Nucleus accumbens (tissue), 56 donors: ENCODE measurements at regions not wholly inside any gene's neighbourhood (a gene's known extent, or its start where the extent isn't known, plus 50 kb on each side); places are given as distances from the start of the nearest gene placed in this dataset.
A peak's percentile ranks its signal among the peaks of the same experiment; 100 is the strongest.

Experiments
- DNase-seq, 56 donors: peaks; one replicate each; lab custom pipeline; 2025; lab: John Stamatoyannopoulos, UW

DNA sequence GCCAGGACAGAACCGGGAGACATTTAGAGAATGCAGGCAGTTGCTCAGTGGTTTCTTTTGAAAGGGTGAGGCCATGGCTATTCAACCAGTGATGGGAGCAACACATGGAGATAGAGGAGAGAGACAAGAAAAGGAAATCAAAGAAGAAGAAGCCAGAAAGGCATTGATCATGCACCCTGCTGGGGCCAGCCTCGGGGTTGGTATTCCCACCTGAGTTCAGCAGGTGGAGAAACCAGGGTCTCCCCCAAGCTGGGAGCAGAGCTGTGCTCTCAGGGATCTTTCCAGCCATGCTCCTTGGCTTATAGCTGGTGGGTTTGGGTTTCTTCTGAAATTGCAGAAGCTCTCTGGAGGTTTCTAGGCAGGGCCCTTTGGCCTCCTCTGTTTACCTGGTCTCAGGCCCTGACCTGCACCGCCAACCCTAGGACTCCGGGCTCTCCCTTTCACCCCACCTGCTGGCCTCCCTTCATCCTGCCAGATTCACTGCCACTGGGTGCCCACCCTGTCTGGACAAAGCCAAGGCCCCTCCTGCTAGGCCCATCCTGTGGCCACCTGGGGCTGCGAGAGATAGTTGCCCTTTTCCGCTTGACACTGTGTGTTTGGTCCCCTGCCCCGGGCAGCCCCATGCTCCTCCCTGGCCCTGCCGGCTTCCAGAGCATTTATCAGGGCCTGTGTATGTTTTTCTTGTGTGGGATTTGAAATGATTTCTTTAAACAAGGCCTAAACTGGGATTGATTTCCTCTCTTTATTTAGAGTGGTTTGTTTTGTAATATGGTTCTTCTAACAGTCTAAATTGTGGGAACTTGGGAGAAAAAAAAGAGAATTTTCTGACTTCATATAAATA lies 126.7 kb downstream of the DDX1 start:
- no peak for DNase-seq

DNA sequence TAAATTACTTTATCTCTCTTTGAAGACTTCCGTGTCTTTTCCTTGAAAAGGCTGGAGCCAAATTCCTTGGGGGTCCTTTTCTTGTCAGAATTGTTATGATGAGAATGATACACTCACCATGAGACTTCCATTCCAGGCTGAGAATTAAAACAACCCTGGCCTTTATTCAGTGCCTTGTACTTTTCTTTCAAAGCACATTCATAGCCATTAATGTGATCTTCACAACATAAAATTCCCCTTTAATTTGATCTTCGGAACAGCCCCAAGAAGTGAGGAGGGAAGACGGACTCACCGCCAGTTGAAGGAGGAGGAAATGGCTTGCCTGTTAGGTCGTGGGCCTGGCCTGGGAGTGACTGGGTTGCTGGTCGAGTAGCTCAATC lies 127.3 kb downstream of the DDX1 start:
- DNase-seq, result no peak

DNA sequence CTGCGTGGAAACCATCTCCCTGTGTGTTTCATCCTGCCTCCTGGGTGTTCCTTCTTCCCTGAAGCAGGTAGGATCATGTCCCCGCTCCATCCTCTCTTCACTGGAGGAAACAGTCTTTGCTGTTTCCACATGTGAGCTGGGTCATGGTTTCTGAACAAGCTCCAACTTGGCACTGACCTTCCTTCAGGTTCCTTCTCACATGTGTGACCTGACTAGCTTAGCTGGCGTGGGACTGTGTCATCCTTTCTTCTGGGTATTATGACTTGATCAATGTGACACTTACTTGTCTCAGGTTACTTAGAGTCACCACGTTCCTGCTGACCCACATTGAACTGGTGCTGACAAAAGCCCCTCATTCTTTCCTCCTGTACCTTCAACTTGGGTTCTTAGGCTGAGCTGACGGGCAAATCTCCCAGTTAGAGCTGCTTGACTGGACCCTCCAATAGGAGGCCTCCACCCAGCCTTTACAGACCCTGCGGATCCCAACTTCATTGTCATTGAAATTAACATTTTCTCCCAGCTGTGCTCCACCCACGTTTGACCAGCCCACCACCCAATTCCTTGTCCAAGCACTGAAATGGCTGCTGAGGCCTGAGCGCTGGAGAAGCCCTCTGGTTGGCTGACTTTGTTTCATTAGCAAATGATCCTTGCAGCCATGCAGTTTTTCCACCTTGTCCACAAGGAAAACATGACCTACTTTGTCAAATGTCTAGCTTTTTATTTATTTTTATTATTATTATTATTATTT lies 128.1 kb downstream of the DDX1 start:
- no peak for DNase-seq

DNA sequence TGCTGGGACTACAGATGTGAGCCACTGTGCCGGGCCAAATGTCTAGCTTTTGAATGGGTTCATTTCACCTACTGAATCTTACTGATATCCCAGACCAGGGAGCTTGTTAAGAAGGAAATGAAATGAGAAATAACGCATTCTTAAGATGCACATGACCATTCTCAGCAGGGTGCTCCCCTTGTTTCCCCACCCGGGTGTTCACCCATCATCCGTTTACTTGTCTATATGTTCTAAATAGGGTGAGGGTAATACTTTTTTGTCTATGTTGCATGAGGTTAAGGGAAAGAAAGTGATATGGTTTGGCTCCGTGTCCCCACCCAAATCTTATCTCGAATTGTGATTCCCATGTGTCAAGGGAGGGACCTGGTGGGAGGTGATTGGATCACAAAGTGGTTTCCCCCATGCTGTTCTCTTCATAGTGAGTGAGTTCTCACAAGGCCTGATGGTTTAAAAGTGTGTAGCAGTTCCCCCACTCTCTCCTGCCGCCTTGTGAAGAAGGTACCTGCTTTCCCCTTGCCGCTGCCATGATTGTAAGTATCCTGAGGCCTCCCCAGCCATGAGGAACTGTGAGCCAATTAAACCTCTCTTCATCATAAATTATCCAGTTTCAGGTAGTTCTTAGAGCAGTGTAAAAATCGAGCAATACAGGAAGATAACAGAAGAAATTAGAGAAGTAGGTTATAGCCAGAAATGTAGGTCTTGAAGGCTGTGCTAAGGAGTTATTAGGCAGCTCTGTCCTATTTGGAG lies 129.1 kb downstream of the DDX1 start:
- no peak for DNase-seq

DNA sequence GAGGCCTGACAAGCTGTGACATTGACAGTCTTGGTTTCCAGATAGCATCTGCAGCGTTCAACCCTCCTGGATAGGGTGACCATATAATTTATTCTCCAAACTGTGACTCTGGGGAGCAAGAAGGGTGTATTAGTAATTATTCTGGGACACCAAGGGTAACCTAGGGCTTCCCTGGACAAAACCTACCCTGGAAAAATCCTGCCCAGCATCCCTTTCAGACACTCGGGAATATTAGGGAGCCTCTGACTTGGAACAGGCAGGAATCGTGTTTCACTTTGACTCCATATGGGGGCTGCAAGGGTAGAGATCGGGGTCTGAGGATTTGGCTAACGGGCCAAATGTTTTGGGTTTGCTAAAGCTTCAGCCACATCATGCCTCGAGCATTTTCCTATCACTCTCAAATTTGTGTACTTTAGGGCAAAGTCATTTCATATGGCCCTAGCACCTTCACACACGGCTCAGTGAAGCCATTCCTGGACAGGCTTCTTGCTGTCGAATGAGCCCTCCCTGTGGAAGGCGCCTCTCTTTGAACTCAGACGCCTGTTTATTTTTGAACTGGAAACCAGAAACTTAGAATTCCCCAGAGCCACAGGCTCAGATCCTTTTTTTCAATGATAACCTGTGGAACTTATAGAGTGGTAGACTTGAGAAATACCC lies 129.9 kb downstream of the DDX1 start:
- DNase-seq, result no peak

DNA sequence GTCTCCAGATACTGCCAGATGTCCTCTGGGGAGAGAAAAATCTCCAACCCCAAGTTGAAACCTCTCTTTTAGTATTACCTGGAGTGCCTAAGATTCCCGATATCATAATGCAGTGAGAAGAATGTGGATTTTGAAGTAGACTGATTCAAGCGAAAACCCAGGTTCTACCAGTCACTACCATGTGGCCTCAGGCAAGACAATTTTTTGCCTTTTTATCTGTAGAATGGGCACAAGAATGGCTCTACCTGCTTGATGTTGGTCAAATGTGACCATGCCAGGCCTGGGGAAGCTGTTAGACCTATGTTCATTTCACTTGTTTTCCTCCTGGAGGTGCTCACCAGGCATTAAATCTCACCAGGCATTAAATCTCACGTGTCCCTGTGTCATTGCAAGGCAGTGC lies 131.3 kb downstream of the DDX1 start:
- no peak for DNase-seq

DNA sequence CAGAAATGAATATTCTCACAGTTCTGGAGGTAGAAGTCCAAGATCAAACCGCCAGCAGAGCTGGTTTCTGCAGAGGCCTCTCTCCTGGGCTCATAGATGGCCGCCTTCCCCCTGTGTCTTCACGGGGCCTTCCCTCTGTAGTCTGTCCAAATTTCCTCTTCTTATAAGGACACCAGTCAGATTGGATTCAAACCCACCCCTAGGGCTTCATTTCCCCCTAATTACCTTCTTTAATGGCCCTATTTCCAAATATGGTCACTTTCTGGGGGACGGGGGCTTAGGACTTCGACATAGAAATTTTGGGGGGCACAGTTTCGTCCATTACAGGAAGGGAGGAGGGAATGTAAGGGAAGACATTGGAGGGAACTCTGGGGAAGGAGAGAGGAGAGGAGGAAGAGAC lies 132.6 kb downstream of the DDX1 start:
- no peak for DNase-seq

DNA sequence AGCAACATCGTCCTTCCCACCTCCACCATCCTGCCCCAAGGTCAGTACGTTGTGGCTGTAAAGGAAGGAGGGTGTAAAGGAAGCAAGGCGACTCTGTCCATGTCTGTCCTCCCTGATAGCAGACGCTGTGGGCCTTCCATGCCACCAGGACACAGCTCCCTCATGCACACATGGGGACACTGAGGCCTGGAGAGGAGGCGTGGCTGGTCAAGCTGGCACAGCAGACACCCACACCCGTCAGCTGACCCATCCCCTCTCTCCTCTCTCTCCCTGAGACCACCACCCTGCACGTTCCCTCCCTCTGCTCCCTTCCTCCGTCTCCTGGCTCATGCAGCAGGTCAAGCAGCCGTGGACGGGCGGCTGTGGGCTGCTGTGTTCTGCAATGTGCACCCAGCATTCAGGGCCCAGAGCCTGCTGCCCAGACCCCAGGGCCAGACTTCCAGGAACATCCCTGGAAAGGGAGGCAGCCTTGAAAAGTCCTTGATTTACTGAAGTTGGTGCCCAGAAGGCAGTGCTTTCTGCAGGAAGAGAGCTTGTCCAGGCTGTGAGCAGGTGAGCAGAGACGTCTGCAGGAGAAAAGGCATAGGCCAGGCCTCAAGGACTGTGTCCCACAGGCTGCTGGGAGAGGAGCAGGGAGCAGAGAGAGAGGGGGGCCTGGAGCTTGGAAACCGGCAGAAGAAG lies 133.6 kb downstream of the DDX1 start:
- no peak for DNase-seq

DNA sequence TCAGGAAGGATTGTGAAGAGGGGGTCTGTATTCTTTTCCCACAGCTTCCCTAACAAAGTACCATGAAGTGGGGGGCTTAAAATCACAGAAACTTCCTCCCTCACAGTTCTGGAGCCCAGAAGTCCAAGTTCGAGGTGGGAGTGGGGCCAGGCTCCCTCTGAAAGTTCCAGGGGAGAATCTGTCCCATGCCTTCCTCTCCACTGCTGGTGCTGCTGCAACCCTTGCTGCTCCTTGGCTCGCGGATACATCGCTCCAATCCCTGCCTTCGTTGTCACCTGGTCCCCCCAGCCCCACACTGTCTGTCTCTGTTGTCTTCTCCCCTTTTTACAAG lies 134.1 kb downstream of the DDX1 start:
- no peak for DNase-seq

DNA sequence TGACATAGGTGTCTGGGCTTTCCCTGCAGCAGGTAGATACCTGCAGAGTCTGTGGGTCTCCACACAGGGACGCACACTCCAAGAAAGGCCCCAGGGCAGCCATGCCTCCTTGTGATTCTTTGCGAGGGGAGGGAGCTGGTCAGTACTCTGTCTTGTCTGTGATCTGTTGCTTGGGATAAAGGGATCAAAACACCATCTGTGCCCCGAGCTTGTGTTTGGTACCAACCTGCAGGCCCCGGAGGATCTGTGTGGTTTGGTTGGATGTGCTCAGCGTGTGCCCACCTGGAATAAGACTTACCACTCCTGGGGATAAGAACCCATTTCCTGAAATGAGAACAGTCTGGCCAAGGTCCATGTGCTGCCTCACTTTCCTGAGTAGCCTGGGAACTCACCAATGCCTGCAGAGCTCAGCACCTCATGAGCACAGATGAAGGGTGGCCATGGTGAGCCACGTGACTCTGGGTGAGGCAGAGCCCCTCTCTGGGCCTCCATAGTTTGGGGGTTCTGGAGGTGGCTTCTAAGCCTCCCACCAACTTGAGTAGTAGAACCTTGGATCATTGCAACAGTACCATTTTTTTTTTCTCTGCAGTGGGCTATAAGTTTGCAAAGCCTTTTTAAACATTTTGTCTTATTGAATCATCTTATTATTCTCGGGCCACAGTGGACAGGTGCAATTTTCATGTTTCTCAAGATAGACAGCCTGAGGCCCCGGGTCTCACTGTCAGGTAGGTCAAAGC lies 134.8 kb downstream of the DDX1 start:
- no peak for DNase-seq

DNA sequence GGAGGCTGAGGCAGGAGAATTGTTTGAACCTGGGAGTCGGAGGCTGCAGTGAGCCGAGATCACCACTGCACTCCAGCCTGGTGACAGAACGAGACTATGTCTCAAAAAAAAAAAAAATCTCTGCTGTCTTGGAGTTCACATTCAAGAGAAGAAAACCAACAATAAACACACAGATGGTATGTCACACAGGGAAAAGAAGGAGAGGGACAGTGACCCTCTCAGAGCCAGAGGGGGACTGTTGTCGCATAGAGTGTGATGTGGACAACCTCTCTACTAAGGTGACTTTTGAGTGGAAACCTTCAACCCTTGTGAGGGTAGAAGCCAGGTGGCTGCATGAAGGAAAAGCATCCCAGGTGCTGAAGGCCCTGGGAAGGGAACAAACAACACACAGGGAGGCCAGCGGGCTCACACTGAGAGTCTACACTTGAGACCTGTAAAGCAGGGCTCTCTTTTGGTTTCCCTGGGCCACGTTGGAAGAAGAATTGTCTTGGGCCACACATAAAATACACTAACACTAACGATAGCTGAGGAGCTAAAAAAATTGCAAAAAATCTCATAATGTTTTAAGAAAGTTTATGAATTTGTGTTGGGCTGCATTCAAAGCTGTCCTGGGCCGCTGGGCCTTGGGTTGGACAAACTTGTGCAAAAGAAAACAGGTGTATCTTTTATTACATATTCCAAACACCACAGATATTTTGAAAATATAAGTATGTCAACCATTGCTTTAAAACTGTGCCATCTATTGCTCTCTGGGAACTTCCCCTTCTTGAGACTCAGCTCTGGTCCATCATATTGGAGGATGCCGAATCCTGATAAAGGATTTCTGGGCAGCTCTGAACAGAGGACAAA lies 136.0 kb downstream of the DDX1 start:
- DNase-seq, result no peak

DNA sequence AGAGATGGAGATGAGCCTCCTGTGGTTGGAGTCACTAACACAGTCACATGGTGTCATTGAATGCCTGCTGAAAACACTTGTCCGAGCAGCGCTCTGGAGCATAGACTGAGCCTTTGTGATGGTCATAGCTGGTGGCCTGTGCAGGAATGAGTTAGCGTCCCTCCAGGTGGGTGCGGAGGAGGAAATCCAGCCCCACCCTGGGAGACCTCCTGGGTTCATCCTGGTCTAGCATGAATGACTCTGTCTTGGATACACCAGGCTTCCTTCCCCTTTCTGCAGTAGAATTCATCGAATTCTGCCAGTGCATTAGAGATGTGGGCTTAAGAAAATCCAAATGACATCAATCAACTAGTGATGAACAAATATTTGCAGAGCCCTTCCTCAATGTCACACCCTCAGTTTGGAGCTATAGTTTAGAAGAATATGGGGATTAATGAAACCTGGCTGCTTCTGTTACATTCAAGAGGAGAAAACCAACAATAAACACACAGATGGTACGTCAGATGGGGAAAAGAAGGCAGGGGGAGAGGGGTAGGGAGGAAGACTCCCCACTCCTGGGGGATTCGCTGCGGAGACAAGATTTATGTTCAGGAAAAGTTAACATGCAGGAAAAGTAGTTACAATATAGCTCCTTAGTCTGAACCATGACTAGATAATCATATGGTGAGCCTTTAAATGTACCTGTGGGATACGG lies 136.7 kb downstream of the DDX1 start:
- peak in 42 of 56 donors; percentile 6 to 71 (median 30) for DNase-seq

DNA sequence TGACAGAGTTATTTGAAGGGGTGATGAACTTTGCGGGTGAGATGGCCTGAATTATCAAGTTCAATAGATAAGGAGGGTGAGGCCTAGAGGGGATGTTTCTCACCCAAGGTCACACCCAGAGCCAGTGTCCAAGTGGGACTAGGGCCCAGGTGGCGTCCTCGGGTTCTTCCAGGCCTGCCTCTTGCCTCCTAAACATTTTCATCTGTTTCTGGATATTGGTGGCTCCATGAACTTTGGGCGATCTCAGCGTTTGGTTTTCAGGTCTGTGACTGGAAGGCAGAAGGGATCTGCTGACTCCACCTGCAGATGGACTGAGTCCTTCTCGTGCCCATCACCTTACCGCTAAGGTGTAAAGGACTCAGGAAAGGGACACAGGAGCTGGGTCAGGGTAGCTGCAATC lies 137.3 kb downstream of the DDX1 start:
- DNase-seq, result no peak

DNA sequence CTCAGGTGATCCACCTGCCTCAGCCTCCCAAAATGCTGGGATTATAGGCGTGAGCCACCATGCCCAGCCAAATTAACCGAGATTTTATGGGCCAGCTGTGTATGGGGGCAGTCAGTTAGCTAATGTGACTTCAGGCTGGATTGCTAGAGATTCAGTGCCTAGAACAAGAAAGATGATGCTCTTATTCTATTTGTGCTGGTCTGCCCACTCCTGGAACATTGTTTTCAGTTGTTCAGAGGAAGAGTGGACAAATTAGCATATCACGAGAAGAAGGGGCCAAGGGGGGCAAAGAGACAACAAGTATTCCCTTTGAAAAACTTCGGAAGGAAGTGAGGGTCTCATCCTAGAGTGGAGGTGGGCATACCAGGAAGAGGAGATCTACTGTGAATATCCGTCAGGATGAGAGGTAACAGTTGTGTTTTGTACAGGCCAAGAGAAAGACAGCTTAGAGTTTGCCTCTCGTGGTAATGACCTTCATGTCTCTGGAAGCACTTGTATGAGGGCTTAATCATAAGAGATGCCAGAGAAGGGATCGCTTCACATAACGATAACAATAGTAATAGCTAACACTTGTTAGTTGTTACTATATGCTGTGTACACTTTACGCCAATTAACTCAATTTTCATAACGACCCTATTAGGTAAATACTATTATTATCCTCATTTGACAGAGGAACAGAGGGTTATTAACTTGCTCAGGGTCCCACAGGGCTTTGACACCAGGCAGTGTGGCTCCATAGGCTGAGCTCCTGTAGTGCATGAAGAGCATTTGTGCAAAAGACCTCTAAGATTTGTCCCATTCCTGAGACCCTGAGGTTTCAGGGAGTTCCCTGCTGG lies 138.3 kb downstream of the DDX1 start:
- no peak for DNase-seq

DNA sequence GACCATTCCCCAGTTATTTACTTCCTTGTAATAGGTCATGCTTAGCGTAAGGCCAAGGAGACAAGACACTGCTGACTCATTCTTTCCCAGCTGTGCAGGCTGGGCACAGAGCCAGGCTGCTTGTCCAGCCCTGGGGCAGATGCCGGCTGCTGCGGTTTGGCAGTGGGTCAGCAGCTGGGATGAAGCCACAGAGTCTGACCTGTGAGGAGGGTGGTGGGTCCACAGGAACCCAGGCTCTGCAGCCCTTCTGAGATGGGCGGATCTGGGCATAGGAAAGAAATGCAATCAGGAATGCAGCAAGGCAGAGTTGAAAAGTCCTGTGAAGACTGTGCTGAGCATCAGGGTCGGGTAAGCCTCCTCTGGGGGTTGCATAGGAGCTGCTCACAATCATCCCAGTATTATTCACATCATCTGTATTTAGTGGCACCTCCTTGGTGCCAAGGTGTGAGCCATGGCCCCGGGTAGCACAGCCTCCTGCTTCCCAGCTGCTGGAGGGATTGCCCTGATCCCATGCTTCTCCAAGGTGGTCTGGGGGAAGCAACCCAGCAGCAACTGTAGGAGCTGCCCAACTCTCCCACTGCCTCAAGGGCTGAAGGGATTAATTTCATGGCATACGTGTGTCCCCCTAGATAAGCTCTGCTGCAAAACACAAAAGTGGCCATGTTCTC lies 139.0 kb downstream of the DDX1 start:
- DNase-seq, result peak in 55 of 56 donors; percentile 8 to 95 (median 81)

DNA sequence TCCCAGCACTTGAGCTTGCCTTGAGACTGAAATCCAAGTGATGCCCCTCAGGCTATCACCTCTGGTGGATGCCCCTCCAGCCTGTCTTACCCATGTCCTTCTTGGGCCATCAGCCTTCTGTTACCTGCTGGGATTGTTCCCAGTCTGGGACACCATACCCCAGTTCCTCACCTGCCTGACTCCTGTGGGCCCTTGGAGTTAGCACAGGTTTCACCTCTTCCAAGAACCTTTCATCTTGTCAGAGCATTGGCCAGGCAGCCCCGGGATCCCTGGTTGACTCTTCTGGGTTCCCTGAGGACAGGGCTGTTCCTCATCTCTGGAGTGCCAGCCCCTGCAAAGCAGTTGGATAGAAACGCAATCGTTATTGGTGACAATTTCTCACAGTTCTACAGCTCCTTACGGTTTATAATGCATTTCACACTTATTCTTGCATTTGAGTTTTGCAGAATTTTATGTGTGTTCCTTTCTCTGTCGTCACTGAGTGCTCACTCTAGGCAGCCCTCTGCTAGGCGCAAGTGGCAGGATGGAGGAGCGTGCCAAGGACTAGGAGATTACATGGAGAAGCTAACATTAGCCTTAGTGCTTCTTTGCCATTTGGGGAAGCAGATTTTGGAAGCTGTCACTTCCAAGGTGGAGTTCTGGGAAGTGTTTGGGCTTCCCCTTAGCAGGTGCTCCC lies 139.7 kb downstream of the DDX1 start:
- DNase-seq, result no peak
